ENCODE measurements at regions not wholly inside any gene's neighbourhood (a gene's known extent, or its start where the extent isn't known, plus 50 kb on each side); places are given as distances from the start of the nearest gene placed in this dataset.

- TF ChIP-seq CTCF (optimal IDR thresholded peaks at IDR 0.05 in 1 of 3, IDR thresholded peaks at IDR 0.05 in 1 of 3, conservative IDR thresholded peaks at IDR 0.05 in 1 of 3; ENCODE audit: extremely low read depth in 1 of 3, insufficient read depth in 2 of 3, low read length in 3 of 3) = no peak
- no peak for TF ChIP-seq EZH2 (IDR thresholded peaks at IDR 0.05; ENCODE audit: low read length)
Observed at GRCh38 chr9:84151236-84151635, 170.6 kb downstream of the RMI1 start.

All from keratinocyte (primary cell).